DMS79 (cell line): ENCODE measurements at regions not wholly inside any gene's neighbourhood (a gene's known extent, or its start where the extent isn't known, plus 50 kb on each side); places are given as distances from the start of the nearest gene placed in this dataset.

ENCODE experiments used
- DNase-seq: peaks from one replicate; lab custom pipeline; 2025; lab: John Stamatoyannopoulos, UW

DNA sequence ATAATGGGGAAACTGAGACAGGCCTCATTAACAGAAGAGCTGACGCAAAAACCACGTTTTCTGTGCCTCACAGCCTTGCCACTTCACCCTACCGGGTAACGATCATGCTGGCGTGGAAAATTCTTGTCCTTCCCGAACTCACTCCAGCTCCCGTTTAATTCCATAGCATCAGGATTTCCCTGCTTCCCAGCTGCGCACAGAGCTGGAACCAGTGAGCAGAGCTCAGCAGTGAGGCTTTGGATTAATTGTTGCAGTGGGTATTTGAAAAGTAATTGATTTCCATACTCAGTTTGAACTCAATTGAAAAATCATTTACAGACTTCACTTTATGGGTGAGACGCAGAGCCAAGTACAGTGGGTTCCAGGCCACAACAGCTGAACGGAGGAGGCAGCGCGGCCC is 199.0 kb upstream of the ADAMTS16 start:
- DNase-seq, result no peak

DNA sequence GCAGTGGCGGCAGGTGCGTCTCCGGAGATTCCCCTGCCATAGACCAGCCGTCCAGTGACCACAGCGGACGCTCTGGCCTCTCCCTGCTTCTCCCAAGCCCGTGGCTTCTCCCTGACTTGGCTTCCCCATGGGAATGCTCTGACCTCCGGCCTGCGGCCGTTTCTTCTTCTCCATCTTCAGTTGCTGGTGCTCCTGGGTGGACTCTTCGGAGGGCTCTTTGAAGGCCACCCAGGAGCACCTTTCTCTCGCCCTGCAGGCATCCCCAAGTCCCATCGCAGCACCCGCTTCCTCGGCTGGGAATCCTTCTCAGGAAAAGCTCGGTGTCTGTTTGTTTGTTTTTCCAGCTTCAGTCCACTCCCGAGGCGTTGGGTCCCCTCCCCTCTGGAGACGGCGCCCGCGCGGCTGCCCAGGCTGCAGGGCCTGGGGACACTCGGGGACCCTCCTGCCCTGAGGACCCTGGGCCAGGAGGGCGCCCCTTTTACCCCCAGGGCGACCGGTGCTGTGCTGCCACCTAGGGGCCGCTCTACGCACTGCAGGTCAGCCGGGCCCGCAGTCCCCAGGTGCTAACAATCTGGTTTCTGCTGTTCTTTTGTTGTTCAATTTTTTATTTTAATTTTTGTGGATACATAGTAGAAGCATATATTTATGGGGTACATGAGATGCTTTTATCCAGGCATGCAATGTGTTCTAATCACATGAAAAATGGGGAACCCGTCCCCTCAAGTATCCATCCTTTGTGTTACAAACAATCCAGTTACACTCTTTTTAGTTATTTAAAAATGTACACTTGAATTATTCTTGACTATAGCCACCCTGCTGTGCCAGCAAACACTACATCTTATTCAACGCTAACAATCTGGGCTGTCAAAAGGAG is 197.9 kb upstream of the ADAMTS16 start:
- no peak for DNase-seq

DNA sequence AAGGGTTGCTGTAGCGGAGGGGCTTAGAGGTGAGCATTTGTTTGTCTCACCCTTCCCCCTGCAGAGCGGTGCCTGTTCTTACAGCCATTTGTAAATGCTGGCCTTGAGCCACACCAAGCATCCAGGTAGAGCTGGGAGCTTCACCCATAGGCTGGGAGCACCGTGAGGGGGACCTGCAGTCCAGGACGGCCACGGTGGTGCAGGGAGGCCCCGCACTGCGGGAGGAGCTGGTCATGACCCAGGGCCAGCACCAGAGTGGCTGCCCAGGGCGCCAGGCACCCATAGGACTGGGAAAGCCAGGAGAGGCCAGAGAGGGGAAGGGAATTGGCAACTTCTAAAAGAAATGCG is 197.3 kb upstream of the ADAMTS16 start:
- DNase-seq, result no peak

DNA sequence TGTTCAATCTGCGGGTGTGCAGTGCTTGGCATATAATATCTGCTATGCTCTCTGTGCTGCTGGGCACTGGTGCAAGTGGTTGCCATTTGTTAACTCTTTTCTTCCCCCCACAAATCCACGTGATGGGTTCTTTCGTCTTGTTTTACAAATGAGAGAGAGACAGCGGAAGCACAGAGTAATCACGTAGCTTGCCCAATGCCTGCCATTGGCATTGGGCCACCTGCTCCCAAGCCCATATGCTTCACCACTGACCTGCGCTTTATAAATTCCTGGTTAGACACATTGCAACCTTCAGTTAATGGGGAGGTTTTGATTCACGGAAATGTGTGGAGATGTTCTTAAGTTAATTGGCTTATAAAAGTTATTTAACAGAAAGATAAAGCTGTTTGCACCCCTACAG is 194.8 kb upstream of the ADAMTS16 start:
- DNase-seq, result no peak

DNA sequence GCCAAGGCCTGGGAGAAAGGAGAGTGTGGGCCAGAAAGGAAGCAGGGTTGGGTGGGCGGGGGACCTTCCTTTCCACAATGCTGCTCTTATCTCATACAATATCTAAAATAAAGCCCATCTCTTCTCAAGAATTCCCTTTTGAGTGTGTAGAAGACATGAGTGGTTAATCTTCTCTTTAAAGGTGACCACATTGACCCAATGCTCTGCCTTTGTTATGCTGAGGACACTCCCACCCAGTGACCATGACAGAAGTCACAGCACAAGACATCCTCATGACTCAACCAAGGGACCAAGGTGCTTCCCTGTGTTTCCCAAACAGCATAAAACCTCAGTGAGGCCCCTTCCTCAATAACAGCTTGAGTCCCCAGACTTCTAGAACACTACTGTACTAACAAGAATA is 193.0 kb upstream of the ADAMTS16 start:
- no peak for DNase-seq

DNA sequence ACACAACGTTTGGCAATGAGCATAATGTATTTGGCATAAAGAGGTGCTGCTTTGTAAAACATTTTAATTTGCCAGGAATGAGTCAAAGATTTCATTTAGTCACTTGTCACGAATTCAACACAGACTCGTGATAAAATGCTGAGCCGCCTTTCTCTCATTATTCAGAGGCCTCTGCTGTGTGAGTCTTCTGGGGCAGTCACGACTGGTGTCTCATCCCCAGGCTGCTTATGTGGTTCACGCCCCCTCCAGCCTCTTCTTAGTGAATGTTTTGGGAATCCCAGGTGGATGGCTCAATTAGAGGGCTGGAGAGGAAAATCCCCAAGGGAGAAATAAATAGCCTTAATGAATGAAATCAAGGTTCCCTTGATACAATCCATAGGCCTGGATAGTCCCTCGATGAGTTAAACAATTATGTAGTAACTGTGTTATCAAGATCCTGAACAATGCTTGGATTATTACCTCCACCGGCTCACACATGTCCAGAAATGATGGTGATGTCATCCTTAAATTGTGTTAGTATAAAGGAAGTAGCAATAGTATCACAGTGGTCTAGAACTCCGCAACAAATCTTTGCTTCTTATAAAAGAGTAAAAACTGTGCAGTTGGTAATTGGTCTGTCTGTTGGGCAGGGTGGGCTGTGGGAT is 192.1 kb upstream of the ADAMTS16 start:
- no peak for DNase-seq

DNA sequence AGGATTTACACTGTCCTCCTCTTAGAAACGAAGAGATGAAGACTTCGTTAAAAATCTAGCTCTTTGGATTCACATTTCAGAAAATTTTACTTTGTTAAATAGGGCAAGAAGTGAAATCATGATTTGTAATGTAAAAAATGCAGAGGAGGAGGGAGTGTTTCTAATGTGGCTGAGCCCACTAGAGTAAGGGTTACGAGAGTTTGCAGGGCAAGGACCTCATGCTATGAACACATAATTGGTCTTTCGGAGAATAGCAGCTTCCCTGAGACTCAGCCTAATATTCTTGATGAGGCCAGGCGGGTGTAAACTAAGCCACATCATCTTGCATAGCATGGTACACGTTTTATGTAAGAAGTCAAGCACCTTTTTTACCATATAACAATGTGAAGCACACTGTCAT is 191.0 kb upstream of the ADAMTS16 start:
- DNase-seq, result no peak

DNA sequence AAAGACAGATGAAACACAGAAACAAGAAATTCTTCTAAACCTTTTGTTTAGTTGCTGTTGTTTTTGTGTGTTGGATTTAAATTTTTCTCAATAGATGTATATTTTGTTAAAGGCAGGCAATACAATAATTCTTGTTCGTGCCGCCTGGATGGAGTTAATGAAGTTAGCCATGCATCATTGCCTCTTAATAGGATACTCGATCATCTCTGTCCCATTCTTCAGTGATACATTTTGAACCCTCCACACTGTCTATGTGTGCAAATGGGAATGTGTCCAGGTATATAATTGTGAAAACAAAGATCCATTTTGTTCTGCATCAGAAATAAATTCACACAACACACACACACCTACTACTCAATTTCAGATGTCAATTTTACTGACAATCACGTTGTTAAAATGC is 186.6 kb upstream of the ADAMTS16 start:
- DNase-seq, result no peak

DNA sequence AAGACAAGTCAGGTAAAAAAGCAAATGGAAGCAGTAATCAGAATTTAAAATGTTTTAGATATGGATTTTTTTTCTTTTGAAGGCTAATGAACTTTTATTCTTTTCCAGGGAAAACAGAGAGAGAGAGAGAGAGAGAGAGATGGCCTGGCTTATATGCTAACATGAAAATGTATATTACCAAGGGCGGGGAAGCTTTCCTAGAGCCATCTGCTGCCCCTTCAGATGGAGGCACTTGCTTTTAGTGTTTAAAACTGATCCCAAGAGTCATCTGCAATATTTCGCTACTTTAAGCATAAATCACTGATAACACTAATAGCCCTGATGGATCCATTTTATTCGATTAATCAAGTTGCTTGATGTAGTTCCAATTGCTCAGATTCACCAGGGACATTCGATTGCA is 186.1 kb upstream of the ADAMTS16 start:
- no peak for DNase-seq

DNA sequence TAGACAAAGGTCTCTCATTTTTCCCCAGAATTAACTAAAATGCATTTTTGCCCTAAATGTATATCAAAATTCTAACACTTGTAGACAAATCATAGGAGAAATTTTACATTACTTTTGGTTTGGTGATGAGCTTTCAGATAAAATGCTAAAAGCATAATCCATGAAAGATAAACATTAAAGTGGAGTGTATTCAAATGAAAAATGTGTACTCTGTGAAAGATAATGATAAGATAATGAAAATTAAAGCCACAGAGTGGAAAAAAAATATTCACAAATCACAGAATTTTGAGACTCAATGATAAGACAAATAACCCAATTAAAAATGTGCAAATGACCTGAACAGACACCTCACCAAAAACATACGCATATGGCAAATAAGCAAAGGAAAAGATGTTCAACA is 176.9 kb upstream of the ADAMTS16 start:
- DNase-seq, result no peak

DNA sequence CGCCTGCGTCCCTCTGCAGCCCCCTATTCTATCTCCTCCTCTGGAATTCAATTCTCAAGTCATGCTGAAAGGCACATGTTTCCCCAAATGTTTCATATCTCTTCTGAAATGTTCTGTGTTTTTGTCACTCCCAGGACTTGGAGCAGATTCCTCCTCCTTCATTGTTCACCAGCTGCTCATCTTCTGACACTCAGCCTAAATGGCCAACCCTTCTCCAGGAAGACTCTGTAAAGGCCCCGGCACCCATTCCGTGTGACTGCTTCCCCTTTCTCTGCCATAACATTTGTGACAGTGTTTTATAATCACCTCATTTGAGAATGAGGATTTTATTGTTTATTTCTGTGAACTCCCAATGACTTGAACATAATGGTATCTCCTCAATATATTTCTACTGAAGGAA is 170.8 kb upstream of the ADAMTS16 start:
- no peak for DNase-seq

DNA sequence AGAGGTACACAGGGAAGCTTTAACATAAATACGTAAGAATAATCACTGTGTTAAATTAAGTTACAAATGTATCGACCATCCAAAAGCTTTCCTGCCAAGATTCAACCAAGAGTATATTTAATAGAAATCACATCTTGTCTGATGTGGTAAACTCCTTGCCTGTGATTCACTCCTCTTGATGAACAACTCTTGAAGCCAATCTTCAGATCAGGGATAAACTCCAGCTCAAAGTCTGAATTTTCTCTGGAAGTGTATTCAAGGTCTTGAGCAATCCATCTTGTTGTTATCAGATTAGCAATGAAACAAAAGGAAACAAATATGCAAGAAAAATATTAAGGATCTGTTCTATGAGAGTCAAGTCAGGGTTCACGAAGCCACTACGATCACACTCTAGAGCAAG is 170.0 kb upstream of the ADAMTS16 start:
- DNase-seq, result no peak

DNA sequence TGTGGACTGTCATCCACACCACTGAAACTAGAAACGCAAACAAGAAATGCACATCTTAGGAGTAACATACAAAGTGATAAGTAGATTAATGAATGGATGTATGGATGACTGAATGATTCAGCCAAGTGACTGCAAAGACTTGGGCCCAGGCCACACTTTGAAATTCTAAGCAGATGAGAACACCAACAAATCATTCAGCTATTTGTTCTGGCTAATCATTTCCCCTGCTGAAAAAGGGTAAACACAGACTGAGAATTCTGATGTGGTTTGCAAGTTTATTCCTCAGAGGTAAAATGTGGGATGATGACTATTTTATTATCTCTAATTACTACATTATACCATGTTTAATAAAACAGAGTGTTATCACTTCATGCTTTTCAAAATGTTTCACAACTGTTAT is 163.2 kb upstream of the ADAMTS16 start:
- no peak for DNase-seq

DNA sequence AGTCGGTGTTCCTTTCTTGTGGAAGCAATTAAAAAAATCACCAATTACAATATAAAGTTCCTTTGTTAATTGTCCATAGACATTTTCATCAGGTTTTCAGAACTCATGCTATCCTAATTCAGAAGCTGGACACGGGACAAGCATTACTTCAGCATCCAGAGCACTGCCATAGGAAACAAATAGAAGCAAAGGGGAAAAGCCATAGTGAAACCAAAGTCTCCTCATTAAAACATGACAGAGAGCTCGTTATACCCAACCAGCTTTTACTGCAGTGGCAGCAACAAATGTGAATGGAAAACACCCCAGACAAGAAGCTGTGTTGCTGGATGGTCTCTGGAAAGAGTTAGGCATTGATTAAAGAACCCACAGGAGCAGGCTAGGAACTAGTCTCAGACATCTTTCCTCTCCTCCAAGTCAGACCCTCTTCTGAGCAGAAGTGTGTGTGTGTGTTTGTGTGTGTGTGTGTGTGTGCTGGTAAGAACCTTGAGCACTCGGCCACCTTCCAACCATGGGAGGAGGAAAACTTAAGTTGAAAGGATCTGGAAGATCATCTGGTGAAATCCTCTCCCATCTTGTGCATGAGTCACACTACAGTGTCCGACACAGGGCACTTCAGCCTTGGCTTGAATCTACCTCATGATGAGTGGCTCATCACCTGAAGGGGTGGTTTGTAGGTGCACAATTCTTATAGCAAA is 162.6 kb upstream of the ADAMTS16 start:
- DNase-seq, result no peak

DNA sequence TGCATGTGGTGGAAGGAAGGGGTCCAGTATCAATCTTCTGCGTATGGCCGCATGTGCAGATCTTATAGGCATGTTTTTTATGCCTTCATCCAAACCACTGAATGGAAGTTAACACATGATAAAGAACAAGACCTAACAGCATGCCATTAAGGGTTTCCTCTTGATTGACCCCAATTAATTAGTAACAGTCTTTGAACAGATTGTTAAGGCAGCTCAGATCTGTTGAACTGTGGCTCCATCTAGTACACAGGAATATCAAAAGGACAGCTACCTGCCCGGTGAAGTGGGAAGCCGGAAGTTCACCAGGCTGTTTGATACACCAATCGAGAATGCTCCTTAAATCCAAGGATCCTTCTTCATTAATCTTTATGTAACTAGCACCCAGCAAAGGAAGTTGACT is 159.9 kb upstream of the ADAMTS16 start:
- DNase-seq, result no peak

DNA sequence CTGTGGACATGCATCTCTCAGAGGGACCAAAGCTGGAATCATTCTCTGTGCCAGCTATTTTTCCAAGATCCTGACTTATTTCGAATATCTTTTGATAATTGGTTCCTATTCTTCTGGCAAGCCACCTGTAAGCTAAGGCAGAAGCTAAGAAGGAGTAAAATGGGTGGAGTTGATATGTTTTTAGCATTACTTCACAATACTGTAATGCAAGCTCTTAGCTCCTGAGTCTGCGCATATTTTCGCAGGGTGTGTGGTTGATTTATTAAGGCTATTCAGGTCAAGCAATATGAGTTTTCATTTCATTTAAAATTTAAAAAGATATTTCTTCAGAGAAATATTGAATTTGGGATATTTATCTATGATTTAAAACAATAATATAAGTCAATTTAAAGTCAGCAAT is 158.5 kb upstream of the ADAMTS16 start:
- DNase-seq, result no peak

DNA sequence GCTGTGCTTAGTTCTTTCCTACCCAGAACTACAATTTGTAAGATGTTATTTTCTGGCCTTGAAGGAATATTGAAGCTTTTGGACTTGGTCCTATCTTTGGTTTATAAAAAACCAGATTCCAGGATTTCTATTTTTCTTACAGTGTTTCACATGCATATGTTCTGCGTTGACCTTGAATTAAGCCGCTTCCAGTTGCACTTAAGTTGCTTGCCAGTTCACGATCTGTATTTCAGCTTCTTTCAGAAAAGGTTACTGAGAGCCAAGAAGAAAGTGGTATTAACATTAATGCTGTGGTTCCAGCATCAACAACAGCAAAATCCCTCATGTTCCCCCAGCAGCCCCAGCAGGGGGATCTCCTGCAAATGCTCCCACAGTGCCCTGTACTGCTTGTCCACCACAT is 156.4 kb upstream of the ADAMTS16 start:
- DNase-seq, result no peak

DNA sequence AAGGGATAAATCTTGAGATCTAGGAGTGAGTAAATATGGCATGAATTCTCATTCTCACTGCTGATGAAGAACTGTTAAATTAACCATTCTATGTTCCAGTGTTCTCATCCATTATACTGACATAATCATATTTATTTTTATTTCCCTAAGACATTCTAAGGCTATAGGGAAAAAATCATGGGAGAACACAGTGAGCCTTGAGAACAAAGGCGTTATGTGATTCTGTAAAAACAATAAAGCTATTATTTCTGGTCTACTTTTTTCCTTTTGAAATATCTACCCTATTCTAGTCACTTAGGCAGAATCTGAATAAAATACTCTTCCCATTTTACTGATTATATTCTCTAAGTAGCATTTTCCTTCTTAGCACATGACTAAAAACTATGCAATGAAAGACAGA is 155.7 kb upstream of the ADAMTS16 start:
- no peak for DNase-seq

DNA sequence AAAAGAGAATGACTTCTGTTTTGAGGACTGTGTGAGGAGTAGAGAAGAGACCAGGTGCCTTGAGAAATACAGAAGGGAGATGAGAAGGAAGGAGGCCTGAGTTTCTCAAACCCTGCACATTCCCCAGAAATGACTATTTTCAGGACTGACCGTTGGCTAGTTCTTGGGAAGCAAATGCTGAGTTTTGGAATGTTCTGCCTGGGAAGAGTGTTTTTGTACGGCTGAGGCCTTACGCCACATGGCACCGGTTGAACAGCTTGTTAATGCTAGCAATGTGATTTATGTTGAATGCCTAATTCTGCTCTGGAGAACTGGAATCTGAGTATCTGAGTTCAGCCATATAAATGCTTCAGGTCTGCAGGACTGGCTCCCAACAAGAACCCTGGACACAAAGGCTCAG is 152.7 kb upstream of the ADAMTS16 start:
- DNase-seq, result no peak

DNA sequence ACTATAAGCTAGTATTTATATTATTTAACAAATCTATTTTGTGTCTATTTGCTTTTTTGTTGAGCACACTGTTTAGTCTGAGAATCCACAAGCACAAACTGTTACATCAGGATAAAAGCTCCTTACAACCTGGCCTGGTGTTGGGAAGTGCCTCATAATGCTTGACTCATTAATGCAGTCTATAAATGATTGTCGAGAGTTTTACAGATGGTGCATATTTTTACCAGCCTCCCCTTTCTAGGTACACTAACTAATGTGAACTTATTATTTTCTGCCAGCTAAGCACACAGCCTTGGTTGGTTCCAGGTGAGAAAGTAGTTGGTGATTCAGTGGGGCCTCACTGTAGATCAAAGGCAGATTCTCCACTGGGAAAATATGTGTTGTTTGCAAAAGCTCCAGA is 151.0 kb upstream of the ADAMTS16 start:
- DNase-seq, result no peak

DNA sequence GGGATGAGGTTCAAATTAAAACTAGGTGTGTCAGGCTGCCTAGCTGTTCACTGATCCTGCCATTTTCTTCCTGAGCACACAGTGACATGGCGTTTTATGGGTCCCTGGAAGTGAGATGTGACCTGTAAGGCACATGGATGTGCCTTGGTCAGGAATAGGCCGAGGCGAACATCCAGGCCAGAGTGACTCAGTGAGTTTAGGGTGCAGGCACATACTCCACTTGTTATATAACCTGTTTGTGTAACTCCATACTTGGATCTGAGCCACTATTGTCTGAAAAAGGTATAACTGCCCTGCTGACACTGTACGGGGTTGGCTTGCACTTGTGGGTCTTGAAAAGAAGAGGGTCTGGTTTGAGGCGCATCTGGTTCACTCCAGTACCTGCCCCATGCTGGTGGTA is 150.1 kb upstream of the ADAMTS16 start:
- no peak for DNase-seq

DNA sequence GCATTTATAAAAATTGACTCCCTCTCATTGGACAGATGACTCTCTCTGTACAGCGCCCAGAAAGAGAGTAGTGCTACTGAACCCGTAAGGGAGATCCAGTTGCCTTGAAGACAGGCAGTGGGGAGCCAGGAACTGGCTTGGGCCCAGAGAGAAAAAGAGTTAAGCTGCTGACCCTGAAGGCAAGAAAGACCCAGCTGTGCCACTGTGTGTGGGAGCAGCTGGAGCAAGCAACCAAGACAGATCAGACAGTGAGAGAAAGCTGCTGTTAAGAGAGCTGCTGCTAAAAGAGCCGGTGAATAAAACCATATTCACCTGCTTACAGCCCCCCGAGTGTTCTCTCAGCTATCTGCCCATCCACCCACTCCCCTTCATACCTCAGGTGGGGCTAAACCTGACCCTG is 149.7 kb upstream of the ADAMTS16 start:
- DNase-seq, result no peak

DNA sequence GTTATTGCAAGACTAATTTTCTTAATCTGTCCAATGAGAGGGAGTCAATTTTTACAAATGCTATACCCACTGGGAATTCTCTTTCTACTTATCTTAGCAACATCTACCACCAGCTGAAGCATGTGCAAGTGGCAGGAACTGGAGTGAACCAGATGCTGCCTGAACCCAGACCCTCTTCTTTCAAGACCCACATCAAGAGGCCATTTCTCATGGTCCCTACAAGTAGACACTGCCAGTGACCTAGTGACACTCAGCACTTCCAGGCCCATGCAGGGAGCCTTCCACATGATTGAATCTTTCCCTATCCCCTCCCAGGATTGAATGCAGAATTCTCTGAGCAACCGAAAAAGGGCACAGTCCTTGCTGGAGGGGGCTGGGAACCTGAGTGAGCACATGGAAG is 148.2 kb upstream of the ADAMTS16 start:
- no peak for DNase-seq
